Uterus (tissue), 2 donors: ENCODE measurements at regions not wholly inside any gene's neighbourhood (a gene's known extent, or its start where the extent isn't known, plus 50 kb on each side); places are given as distances from the start of the nearest gene placed in this dataset.

Source experiments
- POLR2A ChIP-seq, 2 donors: fragments of 450-650 bp; IDR thresholded peaks; one replicate each; pipeline ENCODE4 v1.6.1; 2016; ENCODE audit warnings: antibody characterized with exemption in 2 of 2, mild to moderate bottlenecking in 1 of 2, moderate library complexity in 1 of 2
- TF ChIP-seq, protein P1 (sequence below), 4 experiments: fragments of 200-600 bp in 2 of 4; fragments of 450-650 bp in 2 of 4; sonication (generic) in 2 of 4; IDR thresholded peaks; one replicate each; pipeline ENCODE4 v1.5.1; 2016 to 2019; ENCODE audit warnings: antibody characterized with exemption in 4 of 4, mild to moderate bottlenecking in 2 of 4, moderate library complexity in 1 of 4

DNA sequence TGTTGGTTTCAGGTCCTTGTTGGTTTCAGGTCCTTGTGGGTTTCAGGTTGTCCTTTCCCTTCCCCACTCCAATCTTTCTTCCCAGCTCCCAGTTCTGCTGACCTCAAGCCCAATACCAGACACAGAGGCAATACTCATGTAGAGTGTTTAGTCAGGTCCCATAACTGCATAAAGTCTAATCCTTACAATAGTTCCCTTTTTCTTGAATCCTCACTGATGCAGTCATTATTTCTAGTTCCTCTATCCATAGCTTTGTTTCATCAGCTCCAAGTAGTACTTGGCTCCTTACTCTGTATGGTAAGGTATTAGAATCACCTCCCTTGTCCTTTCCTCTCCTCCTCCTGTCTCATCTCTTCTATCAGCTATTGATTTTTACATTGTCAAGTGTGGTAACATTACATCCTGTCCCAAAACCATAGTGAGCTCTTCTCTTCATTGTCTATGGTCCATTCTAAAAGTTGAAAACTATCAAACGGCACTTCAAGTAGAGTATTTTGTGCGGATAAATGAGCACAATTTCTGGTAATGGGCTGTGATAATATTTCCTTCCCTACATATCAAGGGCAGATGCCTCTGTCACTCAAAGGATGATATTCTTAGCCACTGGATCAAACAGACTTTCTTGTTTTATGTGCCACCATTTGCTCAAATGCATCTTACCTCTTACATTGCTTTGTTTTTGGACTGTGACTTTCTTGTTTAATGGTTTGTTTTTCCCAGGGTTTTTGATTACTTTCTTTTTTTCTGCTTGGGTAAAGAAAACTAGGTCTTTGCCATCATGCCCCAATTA is 57.2 kb upstream of the JDP2 start:
- TF ChIP-seq, protein P1, sequence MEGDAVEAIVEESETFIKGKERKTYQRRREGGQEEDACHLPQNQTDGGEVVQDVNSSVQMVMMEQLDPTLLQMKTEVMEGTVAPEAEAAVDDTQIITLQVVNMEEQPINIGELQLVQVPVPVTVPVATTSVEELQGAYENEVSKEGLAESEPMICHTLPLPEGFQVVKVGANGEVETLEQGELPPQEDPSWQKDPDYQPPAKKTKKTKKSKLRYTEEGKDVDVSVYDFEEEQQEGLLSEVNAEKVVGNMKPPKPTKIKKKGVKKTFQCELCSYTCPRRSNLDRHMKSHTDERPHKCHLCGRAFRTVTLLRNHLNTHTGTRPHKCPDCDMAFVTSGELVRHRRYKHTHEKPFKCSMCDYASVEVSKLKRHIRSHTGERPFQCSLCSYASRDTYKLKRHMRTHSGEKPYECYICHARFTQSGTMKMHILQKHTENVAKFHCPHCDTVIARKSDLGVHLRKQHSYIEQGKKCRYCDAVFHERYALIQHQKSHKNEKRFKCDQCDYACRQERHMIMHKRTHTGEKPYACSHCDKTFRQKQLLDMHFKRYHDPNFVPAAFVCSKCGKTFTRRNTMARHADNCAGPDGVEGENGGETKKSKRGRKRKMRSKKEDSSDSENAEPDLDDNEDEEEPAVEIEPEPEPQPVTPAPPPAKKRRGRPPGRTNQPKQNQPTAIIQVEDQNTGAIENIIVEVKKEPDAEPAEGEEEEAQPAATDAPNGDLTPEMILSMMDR (IDR thresholded peaks at IDR 0.05): no peak
- no peak for TF ChIP-seq POLR2A (IDR thresholded peaks at IDR 0.05)
